CD14-positive monocyte (primary cell): ENCODE measurements at regions not wholly inside any gene's neighbourhood (a gene's known extent, or its start where the extent isn't known, plus 50 kb on each side); places are given as distances from the start of the nearest gene placed in this dataset.

Experiments used
- DNase-seq, 3 donors: peaks; one replicate each; pipeline ENCODE4 v3.0.0-alpha.2; 2011 to 2022
- H2AFZ ChIP-seq: 2 replicates; pipeline ENCODE4 v1.6.0; 2012; ENCODE audit warnings: mild to moderate bottlenecking, low read depth, low read length, inconsistent platforms; ENCODE audit not compliant: insufficient read depth, poor library complexity, severe bottlenecking
- H3K27ac ChIP-seq, 2 donors: 1 replicate in 1 of 2; 2 replicates in 1 of 2; pipeline ENCODE4 v1.5.1; 2012 to 2013; ENCODE audit warnings: low read length in 2 of 2, control low read depth in 1 of 2, inconsistent platforms in 1 of 2, low read depth in 1 of 2, mild to moderate bottlenecking in 1 of 2
- H3K27me3 ChIP-seq, 2 donors: one replicate each; pipeline versions ENCODE4 v1.6.0 to v1.6.1; 2011 to 2013; ENCODE audit warnings: low read length in 2 of 2; ENCODE audit not compliant: control insufficient read depth in 2 of 2, insufficient read depth in 2 of 2
- H3K36me3 ChIP-seq, 2 donors: replicated peaks in 1 of 2; 1 replicate in 1 of 2; 2 replicates in 1 of 2; pipeline versions ENCODE4 v1.5.1 to v1.6.1; 2012 to 2013; ENCODE audit warnings: low read length in 2 of 2, control low read depth in 1 of 2, inconsistent platforms in 1 of 2, mild to moderate bottlenecking in 1 of 2; ENCODE audit not compliant: insufficient read depth in 2 of 2, control insufficient read depth in 1 of 2
- H3K4me1 ChIP-seq, 2 donors: 1 replicate in 1 of 2; 2 replicates in 1 of 2; pipeline versions ENCODE4 v1.5.1 to v1.6.1; 2012 to 2013; ENCODE audit warnings: low read length in 2 of 2, control low read depth in 1 of 2, inconsistent platforms in 1 of 2, mild to moderate bottlenecking in 1 of 2, moderate library complexity in 1 of 2; ENCODE audit not compliant: insufficient read depth in 2 of 2, control insufficient read depth in 1 of 2
- H3K4me2 ChIP-seq: replicated peaks from 2 replicates; pipeline ENCODE3; 2012; ENCODE audit warnings: low read length, moderate library complexity, mild to moderate bottlenecking; ENCODE audit not compliant: poor library complexity, severe bottlenecking; ENCODE audit errors: extremely low read depth
- H3K4me3 ChIP-seq, 3 experiments: fragments of 200-600 bp in 1 of 3; sonication (generic) in 1 of 3; replicated peaks in 1 of 3; 1 replicate in 2 of 3; 2 replicates in 1 of 3; pipeline ENCODE4 v1.5.1; 2011 to 2013; ENCODE audit warnings: low read length in 3 of 3, mild to moderate bottlenecking in 3 of 3, control low read depth in 2 of 3, low read depth in 2 of 3, inconsistent platforms in 1 of 3, moderate library complexity in 1 of 3
- H3K79me2 ChIP-seq: 2 replicates; pipeline ENCODE4 v1.6.0; 2012; ENCODE audit warnings: mild to moderate bottlenecking, control low read depth, inconsistent platforms, low read length, moderate library complexity; ENCODE audit not compliant: insufficient read depth
- H3K9ac ChIP-seq: 2 replicates; pipeline ENCODE4 v1.6.0; 2017; ENCODE audit warnings: low read length, mild to moderate bottlenecking; ENCODE audit not compliant: insufficient read depth, poor library complexity, severe bottlenecking
- H3K9me3 ChIP-seq, 2 donors: replicated peaks in 1 of 2; 1 replicate in 1 of 2; 2 replicates in 1 of 2; pipeline versions ENCODE4 v1.5.1 to v1.6.1; 2012 to 2013; ENCODE audit warnings: low read length in 2 of 2, control low read depth in 1 of 2; ENCODE audit not compliant: control insufficient read depth in 1 of 2, insufficient read depth in 1 of 2
- H4K20me1 ChIP-seq: 2 replicates; pipeline ENCODE4 v1.6.0; 2012; ENCODE audit warnings: mild to moderate bottlenecking, low read length, control low read depth, moderate library complexity; ENCODE audit not compliant: insufficient read depth
- H3K27ac Mint-ChIP-seq, 7 donors: one replicate each; pipeline ENCODE4 v1.8.0; 2020; ENCODE audit warnings: mild to moderate bottlenecking in 7 of 7, mixed read lengths in 7 of 7, moderate library complexity in 6 of 7, inconsistent platforms in 2 of 7
- H3K27me3 Mint-ChIP-seq, 3 donors: one replicate each; pipeline ENCODE4 v1.8.0; 2021 to 2022; ENCODE audit warnings: low read depth in 3 of 3, mild to moderate bottlenecking in 3 of 3, mixed read lengths in 3 of 3, moderate library complexity in 3 of 3, inconsistent platforms in 1 of 3
- H3K36me3 Mint-ChIP-seq, 2 donors: one replicate each; pipeline ENCODE4 v1.8.0; 2020; ENCODE audit warnings: mixed read lengths in 2 of 2, inconsistent platforms in 1 of 2, mild to moderate bottlenecking in 1 of 2
- H3K4me1 Mint-ChIP-seq: one replicate; pipeline ENCODE4 v1.8.0; 2020; ENCODE audit warnings: mild to moderate bottlenecking, mixed read lengths
- H3K4me3 Mint-ChIP-seq, 2 donors: one replicate each; pipeline ENCODE4 v1.8.0; 2020; ENCODE audit warnings: mild to moderate bottlenecking in 2 of 2, mixed read lengths in 2 of 2, moderate library complexity in 1 of 2
- H3K9me3 Mint-ChIP-seq, 7 donors: one replicate each; pipeline ENCODE4 v1.8.0; 2020 to 2022; ENCODE audit warnings: mixed read lengths in 7 of 7, mild to moderate bottlenecking in 6 of 7, moderate library complexity in 6 of 7, inconsistent platforms in 2 of 7
- WGBS: methylation state at CpG from one replicate; pipeline ENCODE4 v1.1.5; 2013; ENCODE audit warnings: missing lambda C conversion rate; ENCODE audit not compliant: insufficient coverage; 5-methylcytosine and 5-hydroxymethylcytosine counted together
- intact Hi-C, 2 donors: fragments of 100-400 bp; cut with micrococcal nuclease; formaldehyde crosslinking; loops; one replicate each; pipeline versions ENCODE4 v1.15.0 to v1.15.1; 2023
- TF ChIP-seq, protein P1 (sequence below): fragments of 200-600 bp; IDR thresholded peaks from one replicate; pipeline ENCODE4 v1.8.0; 2022; ENCODE audit warnings: antibody characterized with exemption, mild to moderate bottlenecking

DNA sequence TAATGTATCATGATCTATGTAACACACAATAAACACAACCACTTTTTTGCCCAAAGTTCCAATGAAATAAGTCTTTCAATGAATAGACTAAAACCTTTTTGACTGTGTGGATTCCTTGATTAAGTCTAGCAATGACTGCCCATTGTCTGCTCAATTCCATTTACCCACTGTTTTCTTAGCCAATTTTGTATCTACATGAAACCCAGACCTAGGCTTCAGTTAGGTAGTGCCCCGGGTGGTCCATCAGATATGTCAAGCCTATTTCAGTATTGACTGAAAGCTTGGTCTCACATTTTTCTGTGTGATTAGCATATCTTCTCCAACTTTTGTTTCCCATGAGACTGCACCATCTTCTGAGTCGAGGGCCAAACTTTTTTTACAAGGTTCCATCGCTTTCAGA is 615.0 kb downstream of the C6orf118 start:
- H3K27me3 Mint-ChIP-seq, result no peaks in the 10 kb centered on the region

DNA sequence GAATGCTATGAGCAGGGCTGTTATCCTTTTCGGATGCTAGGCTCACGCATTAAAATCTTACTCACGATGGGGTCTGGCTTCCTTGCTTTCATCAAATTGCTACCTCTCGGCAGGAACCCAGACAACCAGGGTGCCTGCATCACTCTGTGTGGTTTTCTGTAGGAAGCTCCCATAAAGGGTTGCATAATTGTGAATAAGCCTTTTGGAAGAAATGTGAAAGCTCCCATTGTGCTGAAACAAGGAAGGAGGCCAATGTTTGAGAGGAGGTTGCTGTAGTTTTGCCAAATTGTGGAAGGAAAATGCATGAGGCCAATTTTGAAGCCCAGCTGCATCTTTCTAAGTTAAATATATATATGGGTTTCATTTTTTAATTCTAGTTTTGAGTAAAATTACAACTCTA is 615.5 kb downstream of the C6orf118 start:
- Mint-ChIP-seq H3K4me1 (no peaks in the 10 kb centered on the region), H3K36me3 (no peaks in the 10 kb centered on the region), H3K27ac (no peak overlapping the region), H3K27me3 (no peaks in the 10 kb centered on the region), H3K4me3 (no peak overlapping the region), H3K9me3 (peaks cover 2 to 20% (median 11%) of the 10 kb centered on the region in 7 donors)
- TF ChIP-seq, protein P1, sequence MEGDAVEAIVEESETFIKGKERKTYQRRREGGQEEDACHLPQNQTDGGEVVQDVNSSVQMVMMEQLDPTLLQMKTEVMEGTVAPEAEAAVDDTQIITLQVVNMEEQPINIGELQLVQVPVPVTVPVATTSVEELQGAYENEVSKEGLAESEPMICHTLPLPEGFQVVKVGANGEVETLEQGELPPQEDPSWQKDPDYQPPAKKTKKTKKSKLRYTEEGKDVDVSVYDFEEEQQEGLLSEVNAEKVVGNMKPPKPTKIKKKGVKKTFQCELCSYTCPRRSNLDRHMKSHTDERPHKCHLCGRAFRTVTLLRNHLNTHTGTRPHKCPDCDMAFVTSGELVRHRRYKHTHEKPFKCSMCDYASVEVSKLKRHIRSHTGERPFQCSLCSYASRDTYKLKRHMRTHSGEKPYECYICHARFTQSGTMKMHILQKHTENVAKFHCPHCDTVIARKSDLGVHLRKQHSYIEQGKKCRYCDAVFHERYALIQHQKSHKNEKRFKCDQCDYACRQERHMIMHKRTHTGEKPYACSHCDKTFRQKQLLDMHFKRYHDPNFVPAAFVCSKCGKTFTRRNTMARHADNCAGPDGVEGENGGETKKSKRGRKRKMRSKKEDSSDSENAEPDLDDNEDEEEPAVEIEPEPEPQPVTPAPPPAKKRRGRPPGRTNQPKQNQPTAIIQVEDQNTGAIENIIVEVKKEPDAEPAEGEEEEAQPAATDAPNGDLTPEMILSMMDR, result no peak
- Histone ChIP-seq H3K27ac (no peak overlapping the region), H3K4me1 (no peaks in the 10 kb centered on the region), H3K4me2 (no peak overlapping the region), H3K9ac (no peak overlapping the region), H3K36me3 (no peaks in the 10 kb centered on the region), H3K9me3 (peaks cover 10 to 22% of the 10 kb centered on the region in 2 donors), H3K4me3 (no peak overlapping the region), H3K27me3 (no peaks in the 10 kb centered on the region), H2AFZ (no peak overlapping the region), H4K20me1 (no peaks in the 10 kb centered on the region), H3K79me2 (no peaks in the 10 kb centered on the region)
- intact Hi-C loops, result no loop called here
- no peak for DNase-seq
- WGBS, result 57% methylated on average over 1 of the region's 4 CpGs

More for the DNA sequence above, 615.0 kb downstream of the C6orf118 start:
- TF ChIP-seq, protein P1, result no peak
- no peak overlapping the region for H3K27ac ChIP-seq
- H3K9me3 Mint-ChIP-seq, result peaks cover 2 to 24% (median 10%) of the 10 kb centered on the region in 7 donors
- no peak overlapping the region for H3K4me2 ChIP-seq
- no peak overlapping the region for H3K9ac ChIP-seq
- peaks cover 13 to 22% of the 10 kb centered on the region in 2 donors for H3K9me3 ChIP-seq
- no peaks in the 10 kb centered on the region for H3K4me1 ChIP-seq
- no peaks in the 10 kb centered on the region for H3K27me3 ChIP-seq
- H3K36me3 ChIP-seq, result no peaks in the 10 kb centered on the region
- H4K20me1 ChIP-seq, result no peaks in the 10 kb centered on the region
- H2AFZ ChIP-seq, result no peak overlapping the region
- H3K27ac Mint-ChIP-seq, result no peak overlapping the region
- H3K36me3 Mint-ChIP-seq, result no peaks in the 10 kb centered on the region
- intact Hi-C loops, result no loop called here
- no peak overlapping the region for H3K4me3 ChIP-seq
- H3K4me1 Mint-ChIP-seq, result no peaks in the 10 kb centered on the region
- WGBS, result 93% methylated on average over 3 of the region's 3 CpGs
- H3K4me3 Mint-ChIP-seq, result no peak overlapping the region
- H3K79me2 ChIP-seq, result no peaks in the 10 kb centered on the region
- no peak for DNase-seq
